PC-9 (cell line): ENCODE measurements at regions not wholly inside any gene's neighbourhood (a gene's known extent, or its start where the extent isn't known, plus 50 kb on each side); places are given as distances from the start of the nearest gene placed in this dataset.

Source experiments
- BruUV-seq: library from RNA; stranded (reverse); fragments of 400-500 nt; replicated peaks from 2 replicates; lab custom pipeline; 2021; lab: Mats Ljungman, UMichigan
- CTCF ChIA-PET: fragments of 300-600 bp; sonication (Branson Sonifier 250); formaldehyde crosslinking; loops from one replicate; lab custom pipeline; 2022; ENCODE audit warnings: antibody characterized with exemption; lab: Charles Lee
- POLR2A ChIA-PET: fragments of 300-600 bp; sonication (Branson Sonifier 250); formaldehyde crosslinking; loops from one replicate; lab custom pipeline; 2022; ENCODE audit warnings: antibody characterized with exemption; ENCODE audit not compliant: unreplicated experiment; lab: Charles Lee
- DNase-seq, 2 experiments: peaks; one replicate each; pipeline versions ENCODE4 v3.0.0 to v3.0.0-alpha.2; 2015 to 2022; ENCODE audit warnings: mixed read lengths in 1 of 2
- H2AFZ ChIP-seq: fragments of 200-600 bp; sonication (generic); 2 replicates; pipeline ENCODE4 v1.8.1; 2017; ENCODE audit warnings: antibody characterized with exemption
- H3F3A ChIP-seq: fragments of 200-600 bp; sonication (generic); 2 replicates; pipeline ENCODE4 v1.8.1; 2017; ENCODE audit warnings: antibody characterized with exemption, mild to moderate bottlenecking, low read depth; ENCODE audit not compliant: insufficient read depth
- H3K27ac ChIP-seq: fragments of 200-600 bp; sonication (generic); 2 replicates; pipeline ENCODE4 v1.6.1; 2016; ENCODE audit warnings: mixed run types
- H3K27me3 ChIP-seq: fragments of 200-600 bp; sonication (generic); 2 replicates; pipeline ENCODE4 v1.6.1; 2016; ENCODE audit warnings: low read depth, mixed run types; ENCODE audit not compliant: insufficient read depth
- H3K36me3 ChIP-seq: fragments of 200-600 bp; sonication (generic); 2 replicates; pipeline ENCODE4 v1.6.1; 2016; ENCODE audit warnings: low read depth, mixed run types
- H3K4me1 ChIP-seq: fragments of 200-600 bp; sonication (generic); replicated peaks from 2 replicates; pipeline ENCODE4 v1.6.1; 2016; ENCODE audit warnings: mixed run types; ENCODE audit not compliant: insufficient read depth
- H3K4me2 ChIP-seq: fragments of 200-600 bp; sonication (generic); 2 replicates; pipeline ENCODE4 v1.6.1; 2017; ENCODE audit warnings: mixed run types
- H3K4me3 ChIP-seq: fragments of 200-600 bp; sonication (generic); 2 replicates; pipeline ENCODE4 v1.6.1; 2016; ENCODE audit warnings: mixed run types
- H3K79me2 ChIP-seq: fragments of 200-600 bp; sonication (generic); 2 replicates; pipeline ENCODE4 v1.6.1; 2017; ENCODE audit warnings: low read depth, mixed run types
- H3K9me2 ChIP-seq: fragments of 200-600 bp; sonication (generic); 2 replicates; pipeline ENCODE4 v1.8.1; 2017; ENCODE audit warnings: mild to moderate bottlenecking; ENCODE audit not compliant: insufficient read depth
- H3K9me3 ChIP-seq: fragments of 200-600 bp; sonication (generic); 2 replicates; pipeline ENCODE4 v1.8.1; 2016; ENCODE audit warnings: low read depth; ENCODE audit not compliant: insufficient read depth
- H4K20me1 ChIP-seq: fragments of 200-600 bp; sonication (generic); 2 replicates; pipeline ENCODE4 v1.8.1; 2017; ENCODE audit not compliant: insufficient read depth
- CTCF ChIP-seq: fragments of 200-600 bp; sonication (generic); conservative IDR thresholded peaks from 2 replicates; pipeline ENCODE4 v1.6.1; 2017; ENCODE audit warnings: mixed run types, antibody characterized with exemption, mild to moderate bottlenecking, moderate library complexity
- EZH2 ChIP-seq: fragments of 200-600 bp; sonication (generic); IDR thresholded peaks from 2 replicates; pipeline ENCODE4 v1.8.0; 2017; ENCODE audit warnings: antibody characterized with exemption, low read depth
- intact Hi-C: fragments of 100-400 bp; cut with micrococcal nuclease; formaldehyde crosslinking; loops from one replicate; pipeline ENCODE4 v1.10.0; 2022; ENCODE audit not compliant: unreplicated experiment

GRCh38 chr9:21607576-21607975, 125.5 kb upstream of the IFNE start:
- Histone ChIP-seq H3K36me3 (no peaks in the 10 kb centered on the region), H3K4me3 (no peak overlapping the region), H3F3A (no peaks in the 10 kb centered on the region), H3K9me2 (no peaks in the 10 kb centered on the region), H3K27me3 (no peaks in the 10 kb centered on the region), H4K20me1 (no peaks in the 10 kb centered on the region), H3K79me2 (no peaks in the 10 kb centered on the region), H3K27ac (no peak overlapping the region), H3K9me3 (no peaks in the 10 kb centered on the region), H3K4me1 (no peaks in the 10 kb centered on the region), H3K4me2 (no peak overlapping the region), H2AFZ (no peak overlapping the region)
- ChIA-PET POLR2A (no interaction called here), CTCF (no interaction called here)
- intact Hi-C loops: no loop called here
- TF ChIP-seq EZH2 (no peak), CTCF (no peak)
- DNase-seq: no peak
- no TSS peak for BruUV-seq

- no peaks in the 10 kb centered on the region for H3K9me2 ChIP-seq
- H2AFZ ChIP-seq: no peak overlapping the region
- ChIA-PET POLR2A (no interaction called here), CTCF (no interaction called here)
- TF ChIP-seq EZH2: no peak
- H3K27me3 ChIP-seq: no peaks in the 10 kb centered on the region
- no peaks in the 10 kb centered on the region for H3K79me2 ChIP-seq
- H4K20me1 ChIP-seq: no peaks in the 10 kb centered on the region
- no peak overlapping the region for H3K4me2 ChIP-seq
- no peaks in the 10 kb centered on the region for H3K36me3 ChIP-seq
- H3K4me3 ChIP-seq: no peak overlapping the region
- H3K9me3 ChIP-seq: no peaks in the 10 kb centered on the region
- no peaks in the 10 kb centered on the region for H3F3A ChIP-seq
- no peak for DNase-seq
- no TSS peak for BruUV-seq
- no peak overlapping the region for H3K27ac ChIP-seq
- no peaks in the 10 kb centered on the region for H3K4me1 ChIP-seq
- intact Hi-C loops: no loop called here
Measured at GRCh38 chr9:21608200-21608599, 126.1 kb upstream of the IFNE start.

- Histone ChIP-seq H3K9me3 (no peaks in the 10 kb centered on the region), H3K36me3 (no peaks in the 10 kb centered on the region), H3K4me1 (no peaks in the 10 kb centered on the region), H4K20me1 (no peaks in the 10 kb centered on the region), H3K27me3 (no peaks in the 10 kb centered on the region), H3K9me2 (no peaks in the 10 kb centered on the region), H3K4me2 (no peak overlapping the region), H3F3A (no peaks in the 10 kb centered on the region), H3K4me3 (no peak overlapping the region), H2AFZ (no peak overlapping the region), H3K27ac (no peak overlapping the region), H3K79me2 (no peaks in the 10 kb centered on the region)
- intact Hi-C loops: no loop called here
- DNase-seq: no peak
- POLR2A ChIA-PET: no interaction called here
- TF ChIP-seq CTCF: no peak
- no peak for TF ChIP-seq EZH2
- CTCF ChIA-PET: no interaction called here
- no TSS peak for BruUV-seq
Measured at GRCh38 chr9:21609506-21609905, 127.4 kb upstream of the IFNE start.

- no peak overlapping the region for H3K27ac ChIP-seq
- no peak overlapping the region for H3K4me3 ChIP-seq
- no peaks in the 10 kb centered on the region for H3K9me3 ChIP-seq
- H3K27me3 ChIP-seq: no peaks in the 10 kb centered on the region
- no peak overlapping the region for H3K4me2 ChIP-seq
- H3K36me3 ChIP-seq: no peaks in the 10 kb centered on the region
- no peaks in the 10 kb centered on the region for H3F3A ChIP-seq
- no peak for DNase-seq
- H4K20me1 ChIP-seq: no peaks in the 10 kb centered on the region
- no peaks in the 10 kb centered on the region for H3K9me2 ChIP-seq
- ChIA-PET CTCF (no interaction called here), POLR2A (no interaction called here)
- TF ChIP-seq EZH2 (no peak), CTCF (no peak)
- H2AFZ ChIP-seq: no peak overlapping the region
- intact Hi-C loops: no loop called here
- peaks cover 10% of the 10 kb centered on the region; the same call in 1 of the 2 replicates for H3K4me1 ChIP-seq
- no peaks in the 10 kb centered on the region for H3K79me2 ChIP-seq
- BruUV-seq: no TSS peak
Measured at GRCh38 chr9:21611891-21612290, 129.8 kb upstream of the IFNE start.
